NOMO-1 treated with dmso at 0.1 percent for 144 hours (cell line): ENCODE measurements at regions not wholly inside any gene's neighbourhood (a gene's known extent, or its start where the extent isn't known, plus 50 kb on each side); places are given as distances from the start of the nearest gene placed in this dataset.
"Not testable (repeated sequence)": the region's sequence is repeated elsewhere in the genome, so short reads cannot be mapped to it uniquely, and the experiment has no call there.

ENCODE experiments used
- DNase-seq: peaks from one replicate; lab custom pipeline; 2025; ENCODE audit not compliant: unreplicated experiment; lab: John Stamatoyannopoulos, UW

- DNase-seq = not testable (repeated sequence)
Measured at GRCh38 chr1:228796945-228797344, 61.7 kb downstream of the RHOU start.

GRCh38 chr1:228798035-228798434 is 62.8 kb downstream of the RHOU start:
- DNase-seq = no peak

- DNase-seq = no peak
Measured at GRCh38 chr1:228798548-228798947, 63.3 kb downstream of the RHOU start.

GRCh38 chr1:228799924-228800323 is 64.6 kb downstream of the RHOU start:
- peak; percentile 24 for DNase-seq

- no peak for DNase-seq
Measured at GRCh38 chr1:228801068-228801467, 65.8 kb downstream of the RHOU start.

GRCh38 chr1:228802386-228803220 is 67.3 kb downstream of the RHOU start:
- peak; percentile 33 for DNase-seq

GRCh38 chr1:228803421-228803820 is 68.1 kb downstream of the RHOU start:
- no peak for DNase-seq

- DNase-seq = no peak
Measured at GRCh38 chr1:228804173-228804572, 68.9 kb downstream of the RHOU start.

GRCh38 chr1:228804640-228805413 is 69.5 kb downstream of the RHOU start:
- DNase-seq = no peak

GRCh38 chr1:228807904-228808605 is 72.8 kb downstream of the RHOU start:
- no peak for DNase-seq

- no peak for DNase-seq
Measured at GRCh38 chr1:228809621-228810394, 74.5 kb downstream of the RHOU start.

- DNase-seq = no peak
Measured at GRCh38 chr1:228810395-228810758, 75.1 kb downstream of the RHOU start.

GRCh38 chr1:228810878-228811711 is 75.8 kb downstream of the RHOU start:
- no peak for DNase-seq

GRCh38 chr1:228811712-228812305 is 76.5 kb downstream of the RHOU start:
- DNase-seq = no peak

- DNase-seq = no peak
Measured at GRCh38 chr1:228812961-228813360, 77.7 kb downstream of the RHOU start.

- DNase-seq = no peak
Measured at GRCh38 chr1:228814176-228814575, 78.9 kb downstream of the RHOU start.

GRCh38 chr1:228818296-228818695 is 83.0 kb downstream of the RHOU start:
- no peak for DNase-seq

- DNase-seq = no peak
Measured at GRCh38 chr1:228818928-228819630, 83.8 kb downstream of the RHOU start.

GRCh38 chr1:228821252-228821651 is 86.0 kb downstream of the RHOU start:
- no peak for DNase-seq
